ENCODE measurements at regions not wholly inside any gene's neighbourhood (a gene's known extent, or its start where the extent isn't known, plus 50 kb on each side); places are given as distances from the start of the nearest gene placed in this dataset.

- Histone ChIP-seq H3K9me3 (ENCODE audit: control extremely low read depth in 1 of 3, control insufficient read depth in 2 of 3, insufficient read depth in 1 of 3, low read length in 2 of 3) (peaks cover 0 to 7% (median 0%) of the 10 kb centered on the region in 3 donors), H3K4me3 (ENCODE audit: control extremely low read depth in 1 of 5, extremely low read depth in 1 of 5, insufficient read depth in 1 of 5, low read depth in 2 of 5, low read length in 4 of 5) (no peak overlapping the region), H3K27me3 (replicated peaks in 1 of 4; ENCODE audit: control extremely low read depth in 1 of 4, control insufficient read depth in 3 of 4, insufficient read depth in 4 of 4, low read length in 3 of 4) (no peaks in the 10 kb centered on the region), H2AFZ (ENCODE audit: insufficient read depth, low read depth, low read length, poor library complexity, severe bottlenecking) (no peak overlapping the region), H3K27ac (ENCODE audit: low read length in 2 of 2) (no peak overlapping the region), H3K4me2 (replicated peaks; ENCODE audit: low read depth, low read length, poor library complexity, severe bottlenecking) (no peak overlapping the region), H3K9ac (ENCODE audit: low read length) (no peak overlapping the region), H3K4me1 (ENCODE audit: control insufficient read depth in 2 of 2, insufficient read depth in 2 of 2, low read length in 2 of 2) (no peaks in the 10 kb centered on the region), H4K20me1 (ENCODE audit: control insufficient read depth, insufficient read depth, low read length, poor library complexity, severe bottlenecking) (no peaks in the 10 kb centered on the region), H3K36me3 (replicated peaks in 1 of 2; ENCODE audit: control extremely low read depth in 1 of 2, control insufficient read depth in 1 of 2, extremely low read depth in 1 of 2, insufficient read depth in 2 of 2, low read length in 1 of 2) (no peaks in the 10 kb centered on the region), H3K79me2 (ENCODE audit: control insufficient read depth, insufficient read depth, low read length) (no peaks in the 10 kb centered on the region)
- Mint-ChIP-seq H3K27me3 (no peaks in the 10 kb centered on the region), H3K9me3 (ENCODE audit: insufficient read depth) (no peaks in the 10 kb centered on the region), H3K4me1 (no peaks in the 10 kb centered on the region), H3K27ac (no peak overlapping the region), H3K4me3 (no peak overlapping the region)
- POLR2A ChIA-PET, result interaction anchor here (0.9 kb wide), 1 partner anchor 65 kb away, joined by 3 read pairs; no protein-coding TSS in a partner anchor
- no peak for DNase-seq
- WGBS (ENCODE audit: insufficient coverage), result 67% methylated on average over 2 of the region's 2 CpGs
- no peak for TF ChIP-seq CTCF (IDR thresholded peaks at IDR 0.05)
- TF ChIP-seq EZH2 (IDR thresholded peaks at IDR 0.05; ENCODE audit: borderline replicate concordance, insufficient read depth, low read depth, low read length, poor library complexity, severe bottlenecking), result no peak
- intact Hi-C loops (cut with micrococcal nuclease), result no loop called here
- CTCF ChIA-PET, result no interaction called here
- ATAC-seq (ENCODE audit: low read depth), result no peak
These were observed 378.5 kb downstream of the FGF9 start for GRCh38 chr13:22049384-22049783.

- Histone ChIP-seq H3K36me3 (replicated peaks in 1 of 2; ENCODE audit: control extremely low read depth in 1 of 2, control insufficient read depth in 1 of 2, extremely low read depth in 1 of 2, insufficient read depth in 2 of 2, low read length in 1 of 2) (no peaks in the 10 kb centered on the region), H3K27ac (ENCODE audit: low read length in 2 of 2) (no peak overlapping the region), H4K20me1 (ENCODE audit: control insufficient read depth, insufficient read depth, low read length, poor library complexity, severe bottlenecking) (no peaks in the 10 kb centered on the region), H3K4me3 (ENCODE audit: control extremely low read depth in 1 of 5, extremely low read depth in 1 of 5, insufficient read depth in 1 of 5, low read depth in 2 of 5, low read length in 4 of 5) (no peak overlapping the region), H3K27me3 (replicated peaks in 1 of 4; ENCODE audit: control extremely low read depth in 1 of 4, control insufficient read depth in 3 of 4, insufficient read depth in 4 of 4, low read length in 3 of 4) (no peaks in the 10 kb centered on the region), H3K9ac (ENCODE audit: low read length) (no peak overlapping the region), H3K79me2 (ENCODE audit: control insufficient read depth, insufficient read depth, low read length) (no peaks in the 10 kb centered on the region), H3K9me3 (ENCODE audit: control extremely low read depth in 1 of 3, control insufficient read depth in 2 of 3, insufficient read depth in 1 of 3, low read length in 2 of 3) (peaks cover 0 to 7% (median 0%) of the 10 kb centered on the region in 3 donors), H3K4me2 (replicated peaks; ENCODE audit: low read depth, low read length, poor library complexity, severe bottlenecking) (no peak overlapping the region), H2AFZ (ENCODE audit: insufficient read depth, low read depth, low read length, poor library complexity, severe bottlenecking) (no peak overlapping the region), H3K4me1 (ENCODE audit: control insufficient read depth in 2 of 2, insufficient read depth in 2 of 2, low read length in 2 of 2) (no peaks in the 10 kb centered on the region)
- H3K4me3 Mint-ChIP-seq, result no peak overlapping the region
- POLR2A ChIA-PET, result no interaction called here
- intact Hi-C loops (cut with micrococcal nuclease), result no loop called here
- CTCF ChIA-PET, result interaction anchor here (1.0 kb wide), 1 partner anchor 9 kb away, joined by 3 read pairs; no protein-coding TSS in a partner anchor
- H3K27ac Mint-ChIP-seq, result no peak overlapping the region
- WGBS (ENCODE audit: insufficient coverage), result 86% methylated on average over 5 of the region's 6 CpGs
- TF ChIP-seq CTCF (IDR thresholded peaks at IDR 0.05), result no peak
- TF ChIP-seq EZH2 (IDR thresholded peaks at IDR 0.05; ENCODE audit: borderline replicate concordance, insufficient read depth, low read depth, low read length, poor library complexity, severe bottlenecking), result no peak
- ATAC-seq (ENCODE audit: low read depth), result no peak
- H3K27me3 Mint-ChIP-seq, result no peaks in the 10 kb centered on the region
- no peak for DNase-seq
- H3K9me3 Mint-ChIP-seq (ENCODE audit: insufficient read depth), result no peaks in the 10 kb centered on the region
- H3K4me1 Mint-ChIP-seq, result no peaks in the 10 kb centered on the region
These were observed 380.2 kb downstream of the FGF9 start for GRCh38 chr13:22050951-22051563.

Measured in B cell (primary cell).